ENCODE measurements at regions not wholly inside any gene's neighbourhood (a gene's known extent, or its start where the extent isn't known, plus 50 kb on each side); places are given as distances from the start of the nearest gene placed in this dataset.

GRCh38 chr2:10223932-10224720 is 78.6 kb upstream of the HPCAL1 start:
- H3K27ac ChIP-seq, result no peak overlapping the region
- H3K4me3 ChIP-seq, result no peak overlapping the region
- 89% methylated on average over 5 to 8 of the region's 16 CpGs for WGBS, 2 donors (ENCODE audit: low coverage in 1 of 2)
- TF ChIP-seq CTCF (IDR thresholded peaks at IDR 0.05), result no peak
- no peak for TF ChIP-seq POLR2AphosphoS5 (IDR thresholded peaks at IDR 0.05)
- TF ChIP-seq POLR2A (IDR thresholded peaks at IDR 0.05), result no peak
- no peak for TF ChIP-seq EP300 (IDR thresholded peaks at IDR 0.05)
- no peaks in the 10 kb centered on the region for H3K4me1 ChIP-seq
- H3K27me3 ChIP-seq, result peaks cover 17% of the 10 kb centered on the region
- no peaks in the 10 kb centered on the region for H3K36me3 ChIP-seq
- H3K9me3 ChIP-seq, result no peaks in the 10 kb centered on the region
- no peak for ATAC-seq

DNA sequence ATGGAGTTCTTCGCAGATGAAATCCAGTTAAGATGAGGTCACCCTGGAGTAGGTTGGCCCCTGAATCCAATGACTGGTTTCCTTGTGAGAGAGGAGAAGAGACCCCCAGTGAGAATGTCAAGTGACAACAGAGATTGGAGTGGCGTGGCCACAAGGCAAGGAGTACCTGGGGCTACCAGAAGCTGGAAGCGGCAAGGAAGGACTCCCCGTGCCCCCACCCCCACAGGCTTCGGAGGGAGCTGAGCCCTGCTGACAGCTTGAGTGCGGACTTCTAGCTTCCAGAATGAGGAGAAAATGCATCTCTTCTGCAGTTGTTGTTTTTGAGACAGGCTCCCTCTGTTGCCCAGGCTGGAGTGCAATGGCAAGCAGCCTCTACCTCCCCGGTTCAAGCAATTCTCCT is 78.0 kb upstream of the HPCAL1 start:
- 80 to 100% methylated on average over 1 of the region's 7 CpGs for WGBS, 2 donors (ENCODE audit: low coverage in 1 of 2)
- Histone ChIP-seq H3K4me1 (no peaks in the 10 kb centered on the region), H3K36me3 (no peaks in the 10 kb centered on the region), H3K9me3 (no peaks in the 10 kb centered on the region), H3K4me3 (no peak overlapping the region), H3K27me3 (peaks cover 17% of the 10 kb centered on the region), H3K27ac (no peak overlapping the region)
- ATAC-seq, result no peak
- TF ChIP-seq CTCF (IDR thresholded peaks at IDR 0.05), result no peak
- no peak for TF ChIP-seq POLR2A (IDR thresholded peaks at IDR 0.05)
- TF ChIP-seq EP300 (IDR thresholded peaks at IDR 0.05), result no peak
- no peak for TF ChIP-seq POLR2AphosphoS5 (IDR thresholded peaks at IDR 0.05)

- Histone ChIP-seq H3K4me3 (no peak overlapping the region), H3K9me3 (no peaks in the 10 kb centered on the region), H3K27ac (no peak overlapping the region), H3K4me1 (no peaks in the 10 kb centered on the region), H3K36me3 (no peaks in the 10 kb centered on the region), H3K27me3 (peaks cover 9% of the 10 kb centered on the region)
- peak; percentile 8 for ATAC-seq
- no peak for TF ChIP-seq POLR2A (IDR thresholded peaks at IDR 0.05)
- no peak for TF ChIP-seq EP300 (IDR thresholded peaks at IDR 0.05)
- TF ChIP-seq CTCF (IDR thresholded peaks at IDR 0.05), result no peak
- TF ChIP-seq POLR2AphosphoS5 (IDR thresholded peaks at IDR 0.05), result no peak
- WGBS, 2 donors (ENCODE audit: low coverage in 1 of 2), result 84% methylated on average over 3 of the region's 15 CpGs; no CpG with 5 or more reads in 1 of the 2 donors
These were observed 77.2 kb upstream of the HPCAL1 start for GRCh38 chr2:10225291-10226037.

- TF ChIP-seq CTCF (IDR thresholded peaks at IDR 0.05) (no peak), POLR2AphosphoS5 (IDR thresholded peaks at IDR 0.05) (no peak), EP300 (IDR thresholded peaks at IDR 0.05) (no peak), POLR2A (IDR thresholded peaks at IDR 0.05) (no peak)
- no peaks in the 10 kb centered on the region for H3K9me3 ChIP-seq
- H3K4me1 ChIP-seq, result no peaks in the 10 kb centered on the region
- H3K4me3 ChIP-seq, result no peak overlapping the region
- no peaks in the 10 kb centered on the region for H3K36me3 ChIP-seq
- no peak overlapping the region for H3K27ac ChIP-seq
- ATAC-seq, result no peak
- 62 to 84% methylated on average over 2 to 12 of the region's 19 CpGs for WGBS, 2 donors (ENCODE audit: low coverage in 1 of 2)
- peaks cover 4% of the 10 kb centered on the region for H3K27me3 ChIP-seq
These were observed 76.5 kb upstream of the HPCAL1 start for GRCh38 chr2:10226038-10226724.
